ENCODE measurements at regions not wholly inside any gene's neighbourhood (a gene's known extent, or its start where the extent isn't known, plus 50 kb on each side); places are given as distances from the start of the nearest gene placed in this dataset.
"Not testable (repeated sequence)": the region's sequence is repeated elsewhere in the genome, so short reads cannot be mapped to it uniquely, and the experiment has no call there.

DNA sequence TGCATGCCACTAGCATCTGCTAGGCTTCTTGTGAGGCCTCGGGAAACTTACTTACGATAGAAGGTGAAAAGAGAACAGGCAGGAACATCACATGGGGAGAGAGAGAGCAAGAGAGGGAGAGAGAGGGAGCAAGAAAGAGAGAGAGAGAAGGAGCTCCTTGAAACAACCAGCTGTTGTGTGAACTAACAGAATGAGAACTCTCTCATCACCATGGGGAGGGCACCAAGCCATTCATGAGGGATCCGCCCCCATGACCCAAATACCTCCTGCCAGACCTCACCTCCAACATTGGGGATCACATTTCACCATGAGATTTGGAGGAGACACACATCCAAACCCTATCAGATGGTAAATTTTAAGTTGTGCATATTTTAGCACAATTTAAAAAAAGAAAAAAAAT lies 1217.2 kb downstream of the TYW1 start:
- DNase-seq (ENCODE audit: low read depth in 2 of 2, low spot score in 1 of 2) = no peak

DNA sequence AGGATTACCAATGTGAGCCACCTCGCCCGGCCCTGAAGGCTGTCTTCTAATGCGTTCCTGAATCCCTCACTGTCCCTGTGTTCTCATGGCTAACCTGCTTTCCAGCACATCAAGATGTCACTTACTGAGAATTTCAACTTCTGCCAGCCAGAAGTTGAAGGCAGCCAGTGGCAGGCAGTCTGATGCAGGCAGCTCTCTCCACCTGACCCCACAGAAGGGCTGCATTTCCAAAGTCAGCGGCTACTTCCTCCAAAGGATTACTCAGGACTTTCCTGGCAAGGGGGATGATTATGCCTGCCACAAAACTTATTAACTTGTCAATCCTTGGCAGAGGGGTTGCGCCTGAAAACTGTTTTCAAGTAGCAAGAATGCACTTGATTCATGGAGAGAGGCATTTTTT lies 1219.4 kb downstream of the TYW1 start:
- DNase-seq (ENCODE audit: low read depth in 2 of 2, low spot score in 1 of 2) = no peak

GRCh38 chr7:68217426-68217825 lies 1220.8 kb downstream of the TYW1 start:
- no peak for DNase-seq (ENCODE audit: low read depth in 2 of 2, low spot score in 1 of 2)

DNA sequence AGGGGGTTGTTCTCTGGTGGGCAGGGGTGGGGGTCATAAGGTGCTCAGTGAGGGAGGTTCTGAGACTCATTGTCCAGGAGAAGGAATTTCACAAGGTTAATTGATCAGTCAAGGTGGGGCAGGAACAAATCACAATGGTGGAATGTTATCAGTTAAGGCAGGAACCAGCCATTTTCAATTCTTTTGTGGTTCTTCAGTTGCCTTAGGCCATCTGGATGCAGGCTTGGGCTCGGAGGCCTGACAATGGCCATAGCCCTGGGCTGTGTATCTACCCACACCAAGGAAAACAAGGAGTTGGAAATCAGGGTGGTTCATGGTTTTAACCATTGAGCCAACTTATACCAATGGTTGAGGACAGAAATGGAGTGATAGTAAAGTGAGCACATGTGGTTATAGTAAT lies 1221.8 kb downstream of the TYW1 start:
- no peak for DNase-seq (ENCODE audit: low read depth in 2 of 2, low spot score in 1 of 2)

GRCh38 chr7:68222311-68222710 lies 1225.7 kb downstream of the TYW1 start:
- no peak for DNase-seq (ENCODE audit: low read depth in 2 of 2, low spot score in 1 of 2)

GRCh38 chr7:68224041-68224741 lies 1227.6 kb downstream of the TYW1 start:
- DNase-seq (ENCODE audit: low read depth in 2 of 2, low spot score in 1 of 2) = no peak

DNA sequence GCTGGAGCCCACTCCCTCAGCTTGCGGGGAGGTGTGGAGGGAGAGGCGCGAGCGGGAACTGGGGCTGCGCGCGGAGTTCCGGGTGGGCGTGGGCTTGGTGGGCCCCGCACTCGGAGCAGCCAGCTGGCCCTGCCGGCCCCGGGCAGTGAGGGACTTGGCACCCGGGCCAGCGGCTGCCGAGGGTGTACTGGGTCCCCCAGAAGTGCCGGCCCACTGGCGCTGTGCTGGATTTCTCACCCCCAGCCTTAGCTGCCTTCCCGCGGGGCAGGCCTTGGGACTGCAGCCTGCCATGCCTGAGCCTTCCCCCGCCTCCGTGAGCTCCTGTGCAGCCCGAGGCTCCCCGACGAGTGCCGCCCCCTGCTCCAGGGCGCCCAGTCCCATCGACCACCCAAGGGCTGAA lies 1234.4 kb downstream of the TYW1 start:
- DNase-seq (ENCODE audit: low read depth in 2 of 2, low spot score in 1 of 2) = not testable (repeated sequence)

DNA sequence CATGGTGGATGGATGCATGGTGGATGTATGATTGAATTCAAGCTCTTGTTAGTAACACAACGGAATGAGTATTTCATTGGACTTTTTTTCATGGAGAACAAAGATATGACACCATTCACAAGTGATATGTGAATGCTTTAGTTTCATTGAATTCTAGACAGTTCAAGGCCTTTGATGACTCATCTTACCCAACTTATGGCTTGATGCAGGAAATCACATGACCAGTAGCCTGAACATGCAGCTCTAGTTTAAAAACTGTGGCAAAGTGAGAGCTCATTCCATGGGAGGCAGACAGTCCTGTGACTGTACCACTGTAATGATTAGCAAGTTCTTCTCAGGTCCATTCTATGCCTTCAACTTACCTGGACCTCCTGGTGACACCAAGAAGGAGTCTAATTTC lies 1239.3 kb downstream of the TYW1 start:
- DNase-seq (ENCODE audit: low read depth in 2 of 2, low spot score in 1 of 2) = no peak

DNA sequence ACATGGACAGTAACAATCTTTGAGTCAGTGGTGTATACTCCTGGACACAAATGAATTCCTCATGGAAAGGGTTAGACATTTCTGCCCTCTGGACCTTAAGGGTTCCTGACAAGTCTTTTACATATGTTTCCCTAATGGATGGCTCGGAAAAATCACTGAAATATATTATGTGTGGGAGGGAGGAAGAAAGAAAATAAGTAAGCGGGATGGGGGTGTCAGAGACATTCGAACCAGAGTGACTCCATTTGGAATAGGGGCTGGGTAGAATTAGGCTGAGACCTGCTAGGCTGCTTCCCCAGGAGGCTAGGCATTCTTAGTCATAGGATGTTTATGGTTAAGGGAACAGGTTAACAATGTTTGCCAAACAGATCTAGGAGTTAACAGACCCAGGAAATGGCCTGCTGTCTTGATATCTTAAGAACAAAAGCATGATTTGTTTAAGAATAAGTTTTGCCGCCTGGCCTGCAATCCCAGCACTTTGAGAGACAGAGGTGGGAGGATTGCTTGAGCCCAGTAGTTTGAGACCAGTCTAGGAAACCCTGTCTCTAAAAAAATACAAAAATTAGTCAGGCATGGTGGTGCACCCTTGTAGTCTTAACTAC lies 1241.7 kb downstream of the TYW1 start:
- no peak for DNase-seq (ENCODE audit: low read depth in 2 of 2, low spot score in 1 of 2)

- DNase-seq (ENCODE audit: low read depth in 2 of 2, low spot score in 1 of 2) = no peak
These were observed 1246.5 kb downstream of the TYW1 start for GRCh38 chr7:68243128-68243527.

- DNase-seq (ENCODE audit: low read depth in 2 of 2, low spot score in 1 of 2) = no peak
These were observed 1247.8 kb downstream of the TYW1 start for GRCh38 chr7:68244389-68244788.

GRCh38 chr7:68245688-68246087 lies 1249.1 kb downstream of the TYW1 start:
- no peak for DNase-seq (ENCODE audit: low read depth in 2 of 2, low spot score in 1 of 2)

GRCh38 chr7:68246189-68246633 lies 1249.6 kb downstream of the TYW1 start:
- DNase-seq (ENCODE audit: low read depth in 2 of 2, low spot score in 1 of 2) = no peak

DNA sequence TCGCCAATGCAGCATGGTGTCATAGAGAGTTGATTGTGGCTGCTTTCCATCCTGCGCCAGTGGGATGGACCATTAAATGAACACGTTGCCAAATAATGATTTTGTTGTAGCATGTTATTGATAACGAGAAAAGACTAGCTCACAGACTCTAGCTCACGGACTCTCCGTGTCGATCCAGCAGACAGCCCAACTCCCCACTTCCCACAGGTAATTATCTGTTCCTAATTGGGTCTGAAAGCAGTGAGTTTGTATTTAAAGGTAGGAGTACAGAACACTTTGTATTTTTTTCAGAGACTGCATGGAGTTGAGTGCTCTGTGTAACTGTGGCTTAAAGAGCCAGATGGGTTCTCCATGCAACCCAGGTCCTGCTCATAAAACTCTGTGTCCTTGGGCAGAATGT lies 1250.5 kb downstream of the TYW1 start:
- no peak for DNase-seq (ENCODE audit: low read depth in 2 of 2, low spot score in 1 of 2)

DNA sequence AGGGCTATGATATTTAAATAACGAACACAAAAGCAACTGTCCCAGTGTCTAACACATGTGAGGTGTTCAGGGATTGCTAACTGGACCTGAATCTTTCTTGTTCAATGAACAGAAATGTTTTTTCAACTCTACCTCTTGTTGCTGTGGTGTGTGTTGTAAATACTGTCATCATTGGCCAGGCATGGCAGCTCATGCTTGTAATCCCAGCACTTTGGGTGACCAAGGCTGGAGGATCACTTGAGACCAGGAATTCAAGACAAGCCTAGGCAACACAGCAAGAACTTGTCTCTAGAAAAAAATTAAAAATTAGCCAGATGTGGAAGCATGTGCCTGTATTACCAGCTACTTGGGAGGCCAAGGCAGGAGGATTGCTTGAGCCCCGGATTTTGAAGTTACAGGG lies 1250.9 kb downstream of the TYW1 start:
- DNase-seq (ENCODE audit: low read depth in 2 of 2, low spot score in 1 of 2) = no peak

DNA sequence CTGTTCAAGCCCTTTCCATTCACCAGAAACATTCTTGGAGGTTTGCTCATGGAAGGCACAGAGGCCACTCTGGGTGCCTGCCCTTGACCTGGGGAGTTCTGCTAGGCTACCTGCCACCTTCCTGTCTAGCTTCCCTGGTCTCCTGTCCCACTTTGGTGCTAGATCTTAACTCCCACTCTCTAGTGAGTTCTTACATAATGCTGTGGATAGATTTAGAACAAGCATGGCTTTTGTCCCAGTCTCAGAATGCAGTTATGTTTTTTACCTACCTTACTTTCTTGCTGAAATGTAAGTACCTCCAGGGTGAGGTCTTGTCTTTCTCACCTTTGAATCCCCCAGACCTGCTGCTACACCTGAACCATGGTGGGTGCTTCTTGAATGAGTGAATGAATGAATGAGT lies 1252.3 kb downstream of the TYW1 start:
- DNase-seq (ENCODE audit: low read depth in 2 of 2, low spot score in 1 of 2) = no peak

- no peak for DNase-seq (ENCODE audit: low read depth in 2 of 2, low spot score in 1 of 2)
These were observed 1253.0 kb downstream of the TYW1 start for GRCh38 chr7:68249611-68250010.

DNA sequence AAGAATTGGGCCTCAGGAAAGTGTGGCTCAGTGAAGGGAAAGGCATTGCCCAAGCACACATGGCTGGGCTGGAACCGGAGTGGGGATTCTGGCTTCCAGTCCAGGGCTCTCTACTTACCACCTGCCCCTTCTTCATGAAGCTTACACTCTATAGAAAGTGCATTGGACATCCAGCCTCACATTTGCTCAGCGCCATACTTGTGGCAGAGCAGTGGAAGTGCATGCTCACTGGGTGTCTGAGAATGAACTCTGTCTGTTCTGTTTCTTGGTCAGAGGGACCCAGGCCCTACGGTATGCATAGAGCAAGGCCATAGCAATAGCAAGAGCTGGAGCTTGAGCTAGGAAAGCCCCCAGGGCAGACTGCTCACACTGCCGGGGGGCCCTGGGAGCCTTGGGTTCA lies 1253.5 kb downstream of the TYW1 start:
- no peak for DNase-seq (ENCODE audit: low read depth in 2 of 2, low spot score in 1 of 2)

DNA sequence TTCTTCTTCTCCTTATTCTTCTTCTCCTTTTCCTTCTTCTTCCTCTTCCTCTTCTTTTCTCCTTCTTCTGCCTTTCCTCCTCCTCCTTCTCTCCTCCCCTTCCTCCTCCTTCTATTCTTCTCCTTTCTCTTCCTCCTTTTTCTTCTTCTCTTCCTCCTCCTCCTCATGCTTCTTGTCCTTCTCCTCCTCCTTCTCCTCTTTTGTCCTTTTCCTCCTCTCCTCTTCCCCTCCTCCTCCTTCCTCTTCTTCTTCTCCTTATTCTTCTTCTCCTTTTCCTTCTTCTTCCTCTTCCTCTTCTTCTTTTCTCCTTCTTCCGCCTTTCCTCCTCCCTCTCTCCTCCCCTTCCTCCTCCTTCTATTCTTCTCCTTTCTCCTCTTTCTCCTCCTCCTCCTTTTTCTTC lies 1258.2 kb downstream of the TYW1 start:
- DNase-seq (ENCODE audit: low read depth in 2 of 2, low spot score in 1 of 2) = not testable (repeated sequence)

- DNase-seq (ENCODE audit: low read depth in 2 of 2, low spot score in 1 of 2) = no peak
These were observed 1259.7 kb downstream of the TYW1 start for GRCh38 chr7:68256295-68256694.

GRCh38 chr7:68258609-68259008 lies 1262.0 kb downstream of the TYW1 start:
- DNase-seq (ENCODE audit: low read depth in 2 of 2, low spot score in 1 of 2) = no peak

DNA sequence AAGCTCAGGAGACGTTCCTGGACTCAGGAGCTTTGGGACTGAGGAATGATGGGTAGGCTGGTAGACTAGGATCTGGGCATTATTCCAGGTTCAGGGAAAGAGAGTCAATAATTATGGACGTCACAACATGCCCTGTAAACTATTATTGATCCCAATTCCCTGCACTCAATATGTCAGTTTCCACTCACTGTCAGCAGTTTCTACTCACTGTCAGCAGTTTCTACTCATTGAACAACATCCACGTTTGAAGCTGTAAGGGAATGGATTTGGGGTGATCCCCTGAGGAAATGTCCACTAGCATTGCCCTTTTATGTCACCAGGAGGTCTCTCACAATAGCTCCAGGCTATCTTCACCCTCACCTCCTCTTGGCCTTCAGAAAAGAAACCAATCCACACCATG lies 1268.6 kb downstream of the TYW1 start:
- no peak for DNase-seq (ENCODE audit: low read depth in 2 of 2, low spot score in 1 of 2)

DNA sequence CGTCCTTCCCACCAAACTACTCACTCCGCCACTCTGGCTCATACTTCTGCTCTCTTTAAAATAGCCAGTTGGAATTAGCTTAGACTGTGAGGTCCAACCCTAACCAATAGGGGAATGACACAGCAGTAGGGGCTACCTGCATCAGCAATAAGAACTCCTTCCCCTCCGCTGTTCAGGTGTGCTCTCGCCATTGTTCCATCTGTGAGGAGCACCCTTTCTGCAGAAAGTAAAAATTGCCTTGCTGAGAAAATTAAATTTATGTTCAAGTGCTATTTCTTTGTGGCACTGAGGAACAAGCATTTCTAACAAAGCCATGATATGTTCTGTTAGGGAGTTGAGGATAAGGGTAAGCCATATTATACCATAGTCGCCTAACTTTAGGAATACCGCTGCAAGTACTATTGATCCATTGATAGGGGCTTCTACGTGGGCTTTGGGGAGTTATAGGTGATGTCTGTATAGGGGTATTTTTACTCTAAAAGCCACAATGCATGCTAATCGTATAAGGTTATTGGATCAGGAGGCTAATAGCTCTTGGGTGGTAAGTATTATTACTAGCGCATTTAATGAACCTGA lies 1269.5 kb downstream of the TYW1 start:
- no peak for DNase-seq (ENCODE audit: low read depth in 2 of 2, low spot score in 1 of 2)
